Transverse colon (tissue), 4 donors: ENCODE measurements at regions not wholly inside any gene's neighbourhood (a gene's known extent, or its start where the extent isn't known, plus 50 kb on each side); places are given as distances from the start of the nearest gene placed in this dataset.

Experiments used
- DNase-seq: peaks from one replicate; pipeline ENCODE4 v3.0.0-alpha.2; 2019
- H3K27ac ChIP-seq, 4 donors: fragments of 200-600 bp; sonication (generic); 2 replicates each; pipeline ENCODE4 v1.5.1; 2016 to 2018; ENCODE audit warnings: inconsistent platforms in 4 of 4
- H3K27me3 ChIP-seq: fragments of 200-600 bp; sonication (generic); 2 replicates; pipeline ENCODE4 v1.5.1; 2017; ENCODE audit warnings: inconsistent platforms
- H3K36me3 ChIP-seq, 4 donors: fragments of 200-600 bp; sonication (generic); 2 replicates each; pipeline ENCODE4 v1.5.1; 2017 to 2019; ENCODE audit warnings: inconsistent platforms in 4 of 4
- H3K4me1 ChIP-seq, 4 donors: fragments of 200-600 bp; sonication (generic); 2 replicates each; pipeline ENCODE4 v1.5.1; 2017 to 2020; ENCODE audit warnings: inconsistent platforms in 4 of 4
- H3K4me3 ChIP-seq, 4 donors: fragments of 200-600 bp; sonication (generic); 1 replicate in 1 of 4; 2 replicates in 3 of 4; pipeline versions ENCODE4 v1.5.1 to v1.6.1; 2017 to 2019; ENCODE audit warnings: inconsistent platforms in 4 of 4
- H3K9me3 ChIP-seq, 2 donors: fragments of 200-600 bp; sonication (generic); 2 replicates each; pipeline ENCODE4 v1.5.1; 2017 to 2019; ENCODE audit warnings: inconsistent platforms in 2 of 2
- EP300 ChIP-seq: sonication (generic); formaldehyde crosslinking; IDR thresholded peaks from one replicate; pipeline ENCODE4 v1.6.1; 2017; ENCODE audit warnings: antibody characterized with exemption, low read depth
- POLR2A ChIP-seq: fragments of 450-650 bp; IDR thresholded peaks from one replicate; pipeline ENCODE4 v1.6.1; 2016; ENCODE audit warnings: antibody characterized with exemption, mild to moderate bottlenecking, moderate library complexity
- POLR2AphosphoS5 ChIP-seq, 3 donors: sonication (generic); formaldehyde crosslinking; IDR thresholded peaks; one replicate each; pipeline ENCODE4 v1.6.1; 2016; ENCODE audit warnings: antibody characterized with exemption in 3 of 3
- WGBS, 2 donors: methylation state at CpG; one replicate each; pipeline ENCODE4 v1.1.5; 2018; ENCODE audit warnings: low coverage in 1 of 2; 5-methylcytosine and 5-hydroxymethylcytosine counted together
- in situ Hi-C, 4 donors: fragments of 200-750 bp; cut with MboI; loops; one replicate each; pipeline versions ENCODE4 v1.15.0 to v1.15.1; 2017; ENCODE audit warnings: low sequenced_read_pairs in 3 of 4, low pct_ligation_motif_present in 1 of 4, low pct_unique_long_range_greater_than_20kb in 1 of 4
- intact Hi-C: fragments of 100-400 bp; cut with DNase I; formaldehyde crosslinking; loops from one replicate; pipeline ENCODE4 v1.15.1; 2023; ENCODE audit warnings: low total_unique reads
- TF ChIP-seq, protein P1 (sequence below), 5 experiments: fragments of 200-600 bp in 3 of 5; fragments of 450-650 bp in 2 of 5; sonication (generic) in 3 of 5; IDR thresholded peaks; 1 replicate in 2 of 5; 2 replicates in 3 of 5; pipeline ENCODE4 v1.5.1; 2016 to 2017; ENCODE audit warnings: antibody characterized with exemption in 5 of 5, inconsistent platforms in 3 of 5, mild to moderate bottlenecking in 2 of 5, moderate library complexity in 1 of 5

DNA sequence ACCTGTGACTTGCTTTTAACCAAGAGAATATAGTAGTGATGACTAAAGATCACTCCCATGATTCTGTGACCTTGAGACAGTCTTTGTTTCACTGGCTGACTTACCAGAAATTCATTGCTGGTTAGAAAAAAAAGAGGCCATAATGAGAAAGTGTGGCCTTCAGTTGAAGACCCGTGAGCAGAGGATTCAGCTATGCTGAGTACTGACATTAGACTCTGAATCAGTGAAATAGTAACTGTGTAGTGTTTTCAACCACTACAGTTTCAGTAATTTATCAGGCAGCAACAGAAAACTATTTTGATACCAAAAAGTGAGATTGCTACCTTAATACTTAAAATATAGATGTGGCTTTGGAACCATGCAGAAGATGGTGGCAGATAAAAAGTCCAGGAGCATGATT, 298.0 kb upstream of the KCND2 start:
- in situ Hi-C loops = no loop called here
- TF ChIP-seq, protein P1, sequence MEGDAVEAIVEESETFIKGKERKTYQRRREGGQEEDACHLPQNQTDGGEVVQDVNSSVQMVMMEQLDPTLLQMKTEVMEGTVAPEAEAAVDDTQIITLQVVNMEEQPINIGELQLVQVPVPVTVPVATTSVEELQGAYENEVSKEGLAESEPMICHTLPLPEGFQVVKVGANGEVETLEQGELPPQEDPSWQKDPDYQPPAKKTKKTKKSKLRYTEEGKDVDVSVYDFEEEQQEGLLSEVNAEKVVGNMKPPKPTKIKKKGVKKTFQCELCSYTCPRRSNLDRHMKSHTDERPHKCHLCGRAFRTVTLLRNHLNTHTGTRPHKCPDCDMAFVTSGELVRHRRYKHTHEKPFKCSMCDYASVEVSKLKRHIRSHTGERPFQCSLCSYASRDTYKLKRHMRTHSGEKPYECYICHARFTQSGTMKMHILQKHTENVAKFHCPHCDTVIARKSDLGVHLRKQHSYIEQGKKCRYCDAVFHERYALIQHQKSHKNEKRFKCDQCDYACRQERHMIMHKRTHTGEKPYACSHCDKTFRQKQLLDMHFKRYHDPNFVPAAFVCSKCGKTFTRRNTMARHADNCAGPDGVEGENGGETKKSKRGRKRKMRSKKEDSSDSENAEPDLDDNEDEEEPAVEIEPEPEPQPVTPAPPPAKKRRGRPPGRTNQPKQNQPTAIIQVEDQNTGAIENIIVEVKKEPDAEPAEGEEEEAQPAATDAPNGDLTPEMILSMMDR (IDR thresholded peaks at IDR 0.05) = no peak
- no peak for TF ChIP-seq POLR2A
- no peak for TF ChIP-seq EP300
- TF ChIP-seq POLR2AphosphoS5 (IDR thresholded peaks at IDR 0.05) = no peak
- Histone ChIP-seq H3K36me3 (no peaks in the 10 kb centered on the region), H3K27ac (no peak overlapping the region), H3K4me3 (no peak overlapping the region), H3K4me1 (no peaks in the 10 kb centered on the region), H3K27me3 (no peaks in the 10 kb centered on the region), H3K9me3 (no peaks in the 10 kb centered on the region)
- DNase-seq = no peak
- intact Hi-C loops = no loop called here
- WGBS, 2 donors = 43 to 72% methylated on average over 1 of the region's 1 CpG

DNA sequence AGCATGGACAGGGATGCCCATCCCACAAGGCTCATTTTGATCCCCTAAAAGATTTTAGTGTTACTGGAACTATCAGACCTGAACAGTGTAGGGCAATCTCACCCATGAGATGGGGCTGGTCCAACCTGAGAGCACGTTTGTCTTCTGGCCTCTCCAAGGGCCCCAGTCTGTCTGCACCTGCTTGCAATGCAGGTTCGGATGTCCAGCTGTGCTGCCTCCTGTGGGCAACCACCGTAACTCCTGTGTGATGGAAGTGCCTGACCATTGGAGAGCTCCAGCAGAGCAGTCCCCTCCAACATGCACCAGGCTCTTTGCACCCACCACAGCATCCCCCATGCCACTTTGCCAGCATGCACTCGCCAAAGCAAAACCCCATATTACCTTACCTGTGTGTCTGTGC, 290.1 kb upstream of the KCND2 start:
- H3K27ac ChIP-seq = no peak overlapping the region
- no peak overlapping the region for H3K4me3 ChIP-seq
- 100% methylated on average over 1 of the region's 4 CpGs for WGBS, 2 donors
- no peaks in the 10 kb centered on the region for H3K9me3 ChIP-seq
- intact Hi-C loops = no loop called here
- DNase-seq = no peak
- H3K36me3 ChIP-seq = no peaks in the 10 kb centered on the region
- in situ Hi-C loops = no loop called here
- no peaks in the 10 kb centered on the region for H3K4me1 ChIP-seq
- TF ChIP-seq POLR2AphosphoS5 (IDR thresholded peaks at IDR 0.05) (no peak), EP300 (no peak), POLR2A (no peak)
- TF ChIP-seq, protein P1 (IDR thresholded peaks at IDR 0.05) = no peak
- no peaks in the 10 kb centered on the region for H3K27me3 ChIP-seq

DNA sequence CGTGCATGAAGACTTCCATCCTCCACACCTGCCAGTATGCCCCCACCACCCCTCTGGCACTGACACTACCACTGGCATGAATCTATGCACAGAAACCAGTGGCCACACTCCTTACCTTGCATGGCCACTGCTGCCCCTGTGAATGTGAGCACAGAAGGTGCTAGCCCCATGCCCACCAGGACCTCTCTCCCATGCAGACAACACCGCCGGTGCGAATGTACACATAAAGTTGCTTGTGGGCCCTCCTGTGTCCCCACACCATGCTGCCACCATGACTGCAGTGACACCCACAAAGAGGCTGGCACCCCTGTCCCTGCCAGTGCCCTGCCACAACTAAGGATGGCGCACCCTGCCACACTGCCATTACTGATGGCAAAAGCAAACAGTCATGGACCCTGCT, 289.5 kb upstream of the KCND2 start:
- WGBS, 2 donors = 88% methylated on average over 5 of the region's 5 CpGs; no CpG with 5 or more reads in 1 of the 2 donors
- TF ChIP-seq POLR2AphosphoS5 (IDR thresholded peaks at IDR 0.05) (no peak), EP300 (no peak), POLR2A (no peak)
- TF ChIP-seq, protein P1 (IDR thresholded peaks at IDR 0.05) = no peak
- no peaks in the 10 kb centered on the region for H3K9me3 ChIP-seq
- no peaks in the 10 kb centered on the region for H3K4me1 ChIP-seq
- H3K27me3 ChIP-seq = no peaks in the 10 kb centered on the region
- in situ Hi-C loops = no loop called here
- no peak overlapping the region for H3K4me3 ChIP-seq
- no peaks in the 10 kb centered on the region for H3K36me3 ChIP-seq
- no peak for DNase-seq
- intact Hi-C loops = no loop called here
- H3K27ac ChIP-seq = no peak overlapping the region

DNA sequence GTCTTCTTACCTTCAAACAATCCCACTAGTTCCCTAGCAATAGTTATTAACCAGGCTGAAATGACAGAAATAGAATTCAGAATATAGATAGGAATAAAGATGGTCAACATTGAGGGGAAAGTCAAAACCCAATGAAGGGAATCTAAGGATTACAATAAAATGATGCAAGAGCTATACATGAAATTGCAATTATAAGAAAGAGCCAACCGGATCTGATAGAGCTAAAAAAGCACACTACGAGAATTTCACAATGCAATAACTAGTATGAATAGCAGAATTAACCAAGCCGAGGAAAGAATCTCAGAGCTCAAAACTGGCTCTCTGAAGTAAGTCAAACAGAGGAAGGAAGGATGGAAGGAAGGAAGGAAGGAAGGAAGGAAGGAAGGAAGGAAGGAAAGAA, 288.7 kb upstream of the KCND2 start:
- Histone ChIP-seq H3K4me1 (no peaks in the 10 kb centered on the region), H3K4me3 (no peak overlapping the region), H3K36me3 (no peaks in the 10 kb centered on the region), H3K9me3 (no peaks in the 10 kb centered on the region), H3K27me3 (no peaks in the 10 kb centered on the region), H3K27ac (no peak overlapping the region)
- DNase-seq = no peak
- in situ Hi-C loops = no loop called here
- TF ChIP-seq POLR2AphosphoS5 (IDR thresholded peaks at IDR 0.05) (no peak), POLR2A (no peak), EP300 (no peak)
- TF ChIP-seq, protein P1 (IDR thresholded peaks at IDR 0.05) = no peak
- intact Hi-C loops = no loop called here
- WGBS, 2 donors = 91 to 95% methylated on average over 3 of the region's 3 CpGs
